ENCODE measurements at regions not wholly inside any gene's neighbourhood (a gene's known extent, or its start where the extent isn't known, plus 50 kb on each side); places are given as distances from the start of the nearest gene placed in this dataset.

GRCh38 chr17:13426991-13427390 is 174.7 kb downstream of the HS3ST3A1 start:
- no peak for TF ChIP-seq CTCF (IDR thresholded peaks at IDR 0.05; ENCODE audit: low read depth, low read length)

GRCh38 chr17:13425390-13425789 is 176.3 kb downstream of the HS3ST3A1 start:
- no peak for TF ChIP-seq CTCF (IDR thresholded peaks at IDR 0.05; ENCODE audit: low read depth, low read length)
- Histone ChIP-seq H3K27ac (no peak overlapping the region), H3K27me3 (ENCODE audit: insufficient read depth, low read depth, severe bottlenecking) (no peaks in the 10 kb centered on the region), H3K4me3 (ENCODE audit: low read depth, low read length) (no peak overlapping the region), H3K36me3 (no peaks in the 10 kb centered on the region), H3K9me3 (ENCODE audit: severe bottlenecking) (no peaks in the 10 kb centered on the region)
- no peak for DNase-seq

More at GRCh38 chr17:13426991-13427390, 174.7 kb downstream of the HS3ST3A1 start:
- DNase-seq: no peak
- Histone ChIP-seq H3K4me3 (ENCODE audit: low read depth, low read length) (no peak overlapping the region), H3K27me3 (ENCODE audit: insufficient read depth, low read depth, severe bottlenecking) (no peaks in the 10 kb centered on the region), H3K27ac (no peak overlapping the region), H3K9me3 (ENCODE audit: severe bottlenecking) (no peaks in the 10 kb centered on the region), H3K36me3 (no peaks in the 10 kb centered on the region)

- Histone ChIP-seq H3K9me3 (ENCODE audit: severe bottlenecking) (no peaks in the 10 kb centered on the region), H3K27me3 (ENCODE audit: insufficient read depth, low read depth, severe bottlenecking) (no peaks in the 10 kb centered on the region), H3K27ac (no peak overlapping the region), H3K36me3 (no peaks in the 10 kb centered on the region), H3K4me3 (ENCODE audit: low read depth, low read length) (no peak overlapping the region)
- no peak for DNase-seq
- no peak for TF ChIP-seq CTCF (IDR thresholded peaks at IDR 0.05; ENCODE audit: low read depth, low read length)
These were observed 180.1 kb downstream of the HS3ST3A1 start for GRCh38 chr17:13421581-13422130.

GRCh38 chr17:13420878-13421277 is 180.9 kb downstream of the HS3ST3A1 start:
- no peak overlapping the region for H3K4me3 ChIP-seq (ENCODE audit: low read depth, low read length)
- no peaks in the 10 kb centered on the region for H3K27me3 ChIP-seq (ENCODE audit: insufficient read depth, low read depth, severe bottlenecking)
- H3K36me3 ChIP-seq: no peaks in the 10 kb centered on the region
- no peak overlapping the region for H3K27ac ChIP-seq
- no peak for TF ChIP-seq CTCF (IDR thresholded peaks at IDR 0.05; ENCODE audit: low read depth, low read length)
- no peaks in the 10 kb centered on the region for H3K9me3 ChIP-seq (ENCODE audit: severe bottlenecking)
- no peak for DNase-seq

GRCh38 chr17:13420418-13420826 is 181.3 kb downstream of the HS3ST3A1 start:
- no peak overlapping the region for H3K27ac ChIP-seq
- H3K4me3 ChIP-seq (ENCODE audit: low read depth, low read length): no peak overlapping the region
- H3K36me3 ChIP-seq: no peaks in the 10 kb centered on the region
- no peak for TF ChIP-seq CTCF (IDR thresholded peaks at IDR 0.05; ENCODE audit: low read depth, low read length)
- H3K27me3 ChIP-seq (ENCODE audit: insufficient read depth, low read depth, severe bottlenecking): no peaks in the 10 kb centered on the region
- no peak for DNase-seq
- no peaks in the 10 kb centered on the region for H3K9me3 ChIP-seq (ENCODE audit: severe bottlenecking)

- Histone ChIP-seq H3K36me3 (no peaks in the 10 kb centered on the region), H3K9me3 (ENCODE audit: severe bottlenecking) (no peaks in the 10 kb centered on the region), H3K27me3 (ENCODE audit: insufficient read depth, low read depth, severe bottlenecking) (no peaks in the 10 kb centered on the region), H3K27ac (no peak overlapping the region), H3K4me3 (ENCODE audit: low read depth, low read length) (no peak overlapping the region)
- no peak for TF ChIP-seq CTCF (IDR thresholded peaks at IDR 0.05; ENCODE audit: low read depth, low read length)
- DNase-seq: no peak
These were observed 182.1 kb downstream of the HS3ST3A1 start for GRCh38 chr17:13419676-13420075.
